Bronchial epithelial cell (primary cell): ENCODE measurements at regions not wholly inside any gene's neighbourhood (a gene's known extent, or its start where the extent isn't known, plus 50 kb on each side); places are given as distances from the start of the nearest gene placed in this dataset.

Experiments used
- DNase-seq: peaks from one replicate; pipeline ENCODE4 v3.0.0-alpha.2; 2010; ENCODE audit warnings: low read depth
- FAIRE-seq: peaks from 2 replicates; lab custom pipeline; 2011; peaks lifted over from hg19 to GRCh38; lab: Jason Lieb, UNC
- H3K27me3 ChIP-seq: 2 replicates; pipeline ENCODE4 v1.5.1; 2011; ENCODE audit warnings: low read length; ENCODE audit not compliant: control insufficient read depth, insufficient read depth
- H3K36me3 ChIP-seq: 2 replicates; pipeline ENCODE4 v1.5.1; 2011; ENCODE audit warnings: low read length; ENCODE audit not compliant: control insufficient read depth, insufficient read depth
- H3K4me3 ChIP-seq: 2 replicates; pipeline ENCODE4 v1.5.1; 2011; ENCODE audit warnings: mild to moderate bottlenecking, low read depth, low read length, control low read depth
- CTCF ChIP-seq: IDR thresholded peaks from 2 replicates; pipeline ENCODE4 v1.5.1; 2011; ENCODE audit warnings: mild to moderate bottlenecking, moderate library complexity, low read length, control low read depth, inconsistent platforms; ENCODE audit not compliant: insufficient read depth, severe bottlenecking

GRCh38 chr3:168495270-168495669 lies 399.5 kb upstream of the GOLIM4 start:
- Histone ChIP-seq H3K27me3 (no peaks in the 10 kb centered on the region), H3K4me3 (no peak overlapping the region), H3K36me3 (no peaks in the 10 kb centered on the region)
- no peak for TF ChIP-seq CTCF
- FAIRE-seq (no peak), DNase-seq (no peak)

- FAIRE-seq (no peak), DNase-seq (no peak)
Observed at GRCh38 chr3:168493412-168494205, 397.9 kb upstream of the GOLIM4 start.

GRCh38 chr3:168490981-168491380 lies 395.3 kb upstream of the GOLIM4 start:
- Histone ChIP-seq H3K27me3 (no peaks in the 10 kb centered on the region), H3K4me3 (no peak overlapping the region), H3K36me3 (no peaks in the 10 kb centered on the region)
- DNase-seq (no peak), FAIRE-seq (no peak)
- TF ChIP-seq CTCF: no peak

More at GRCh38 chr3:168493412-168494205, 397.9 kb upstream of the GOLIM4 start:
- no peaks in the 10 kb centered on the region for H3K36me3 ChIP-seq
- no peaks in the 10 kb centered on the region for H3K27me3 ChIP-seq
- no peak for TF ChIP-seq CTCF
- H3K4me3 ChIP-seq: no peak overlapping the region

- Histone ChIP-seq H3K36me3 (no peaks in the 10 kb centered on the region), H3K27me3 (no peaks in the 10 kb centered on the region), H3K4me3 (no peak overlapping the region)
- no peak for DNase-seq
- no peak for TF ChIP-seq CTCF
- FAIRE-seq: no peak
Observed at GRCh38 chr3:168489301-168489700, 393.6 kb upstream of the GOLIM4 start.

- no peak for TF ChIP-seq CTCF
- FAIRE-seq (no peak), DNase-seq (no peak)
- H3K4me3 ChIP-seq: no peak overlapping the region
- no peaks in the 10 kb centered on the region for H3K36me3 ChIP-seq
- H3K27me3 ChIP-seq: no peaks in the 10 kb centered on the region
Observed at GRCh38 chr3:168485936-168486335, 390.2 kb upstream of the GOLIM4 start.

- no peak for TF ChIP-seq CTCF
- FAIRE-seq (no peak), DNase-seq (no peak)
- Histone ChIP-seq H3K4me3 (no peak overlapping the region), H3K36me3 (no peaks in the 10 kb centered on the region), H3K27me3 (no peaks in the 10 kb centered on the region)
Observed at GRCh38 chr3:168476360-168476980, 380.7 kb upstream of the GOLIM4 start.
